HUES6 (cell line): ENCODE measurements at regions not wholly inside any gene's neighbourhood (a gene's known extent, or its start where the extent isn't known, plus 50 kb on each side); places are given as distances from the start of the nearest gene placed in this dataset.
"Not testable (repeated sequence)": the region's sequence is repeated elsewhere in the genome, so short reads cannot be mapped to it uniquely, and the experiment has no call there.

Source experiments
- H3K27ac ChIP-seq: 2 replicates; pipeline ENCODE4 v1.7.0; 2013; ENCODE audit warnings: low read depth, mild to moderate bottlenecking, low read length, inconsistent platforms
- H3K27me3 ChIP-seq: 2 replicates; pipeline ENCODE4 v1.6.1; 2013; ENCODE audit warnings: low read length; ENCODE audit not compliant: control insufficient read depth, insufficient read depth
- H3K36me3 ChIP-seq: 2 replicates; pipeline ENCODE4 v1.6.1; 2013; ENCODE audit warnings: low read length; ENCODE audit not compliant: control insufficient read depth, insufficient read depth
- H3K4me1 ChIP-seq: 2 replicates; pipeline ENCODE4 v1.6.1; 2013; ENCODE audit warnings: low read length; ENCODE audit not compliant: control insufficient read depth, insufficient read depth
- H3K4me3 ChIP-seq: 2 replicates; pipeline ENCODE4 v1.5.1; 2013; ENCODE audit warnings: low read depth, low read length
- H3K9ac ChIP-seq: one replicate; pipeline ENCODE4 v1.6.1; 2013; ENCODE audit warnings: mild to moderate bottlenecking, low read length
- H3K9me3 ChIP-seq: 2 replicates; pipeline ENCODE4 v1.6.1; 2013; ENCODE audit warnings: low read depth, low read length; ENCODE audit not compliant: control insufficient read depth, insufficient read depth

DNA sequence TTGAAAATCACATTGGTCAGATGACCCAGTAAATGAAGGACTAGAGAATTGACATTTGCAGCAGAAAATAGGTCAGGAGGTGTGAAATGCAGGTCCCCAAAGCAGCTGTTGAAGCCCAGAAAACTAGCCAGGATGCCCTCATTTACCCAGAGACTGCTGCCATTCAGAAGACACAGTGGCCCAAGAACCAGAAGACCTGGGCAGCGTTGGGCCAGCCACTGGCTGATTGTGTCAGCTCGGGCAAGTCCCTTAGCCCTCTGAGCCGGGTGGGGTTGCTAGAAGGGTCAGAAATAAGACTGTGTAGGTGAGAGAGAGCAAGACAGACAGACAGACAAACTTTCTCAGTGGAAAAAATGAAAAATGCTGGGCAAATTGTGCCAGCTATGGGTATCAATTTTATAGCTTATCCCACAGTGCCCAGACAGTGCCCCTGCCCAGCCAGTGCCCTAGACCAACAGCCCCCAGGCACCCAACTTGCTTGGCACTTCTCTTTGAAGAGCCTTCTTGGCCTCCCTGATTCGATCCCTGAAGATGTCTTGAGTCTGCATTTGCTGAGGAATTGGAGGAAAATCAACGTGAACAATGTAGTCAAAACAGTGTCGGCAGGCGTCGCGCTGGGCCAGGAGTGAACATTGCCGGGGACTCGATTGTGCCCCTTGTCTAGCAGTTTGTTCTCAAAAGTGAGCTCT lies 198.3 kb downstream of the MN1 start:
- no peak overlapping the region for H3K27ac ChIP-seq
- no peaks in the 10 kb centered on the region for H3K4me1 ChIP-seq
- H3K4me3 ChIP-seq = no peak overlapping the region
- H3K27me3 ChIP-seq = no peaks in the 10 kb centered on the region
- no peak overlapping the region for H3K9ac ChIP-seq
- H3K9me3 ChIP-seq = peaks cover 4% of the 10 kb centered on the region; the same call in 1 of the 2 replicates
- H3K36me3 ChIP-seq = no peaks in the 10 kb centered on the region

DNA sequence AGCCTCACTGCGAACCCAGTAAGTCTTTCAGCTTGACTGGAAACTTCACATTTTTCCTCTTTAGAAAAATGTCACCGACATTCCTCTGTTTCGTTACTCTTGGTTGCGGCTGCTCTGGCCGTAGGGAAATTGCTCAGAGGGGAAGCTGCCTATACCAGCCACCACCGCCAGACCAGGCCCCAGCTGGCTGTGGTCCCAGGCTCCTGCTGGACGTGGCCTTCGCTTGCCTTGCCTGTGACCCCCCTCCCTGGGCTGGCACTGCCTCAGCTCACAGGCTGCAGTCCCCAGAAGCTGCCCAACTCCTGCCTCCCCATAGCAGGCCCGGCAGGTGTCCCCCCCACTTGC lies 197.8 kb downstream of the MN1 start:
- no peaks in the 10 kb centered on the region for H3K4me1 ChIP-seq
- no peak overlapping the region for H3K9ac ChIP-seq
- peaks cover 4% of the 10 kb centered on the region; the same call in 1 of the 2 replicates for H3K9me3 ChIP-seq
- H3K4me3 ChIP-seq = no peak overlapping the region
- no peak overlapping the region for H3K27ac ChIP-seq
- H3K36me3 ChIP-seq = no peaks in the 10 kb centered on the region
- H3K27me3 ChIP-seq = no peaks in the 10 kb centered on the region

DNA sequence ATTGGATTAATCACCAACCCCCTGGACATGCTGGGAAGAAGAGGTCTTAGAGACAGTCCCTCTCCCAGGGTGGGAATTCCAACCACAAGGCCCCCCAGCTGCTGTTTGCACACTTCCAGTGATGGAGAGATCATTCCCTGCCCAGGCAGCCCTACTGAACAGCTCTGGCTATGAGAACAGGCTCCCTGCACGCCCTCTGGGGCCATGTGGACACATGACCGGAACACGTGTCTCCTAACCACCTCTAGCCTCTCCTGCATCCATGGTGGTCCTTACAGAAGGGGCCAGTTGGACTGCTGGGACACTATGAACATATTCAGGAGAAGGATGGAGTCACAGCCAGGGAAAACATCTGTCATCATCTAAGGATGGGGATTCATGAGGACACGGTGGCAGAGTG lies 196.2 kb downstream of the MN1 start:
- Histone ChIP-seq H3K4me1 (no peaks in the 10 kb centered on the region), H3K9ac (no peak overlapping the region), H3K27ac (no peak overlapping the region), H3K27me3 (no peaks in the 10 kb centered on the region), H3K4me3 (no peak overlapping the region), H3K9me3 (peaks cover 4% of the 10 kb centered on the region; the same call in 1 of the 2 replicates), H3K36me3 (no peaks in the 10 kb centered on the region)

DNA sequence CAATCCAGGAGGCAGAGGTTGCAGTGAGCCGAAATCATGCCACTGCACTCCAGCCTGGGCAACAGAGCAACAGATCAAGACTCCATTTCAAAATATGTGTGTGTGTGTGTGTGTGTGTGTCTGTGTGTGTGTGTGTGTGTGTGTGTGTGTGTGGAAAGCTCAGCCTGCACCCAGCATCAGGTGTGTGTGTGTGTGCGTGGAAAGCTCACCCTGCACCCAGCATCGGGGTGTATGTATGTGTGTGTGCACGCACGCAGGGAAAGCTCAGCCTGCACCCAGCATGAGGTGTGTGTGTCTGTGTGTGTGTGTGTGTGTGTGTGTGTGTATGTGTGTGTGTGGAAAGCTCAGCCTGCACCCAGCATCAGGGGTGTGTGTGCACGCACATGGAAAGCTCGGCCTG lies 193.8 kb downstream of the MN1 start:
- H3K9me3 ChIP-seq, H3K36me3 ChIP-seq, H3K4me1 ChIP-seq, H3K9ac ChIP-seq, H3K4me3 ChIP-seq, H3K27ac ChIP-seq, H3K27me3 ChIP-seq: not testable (repeated sequence)

DNA sequence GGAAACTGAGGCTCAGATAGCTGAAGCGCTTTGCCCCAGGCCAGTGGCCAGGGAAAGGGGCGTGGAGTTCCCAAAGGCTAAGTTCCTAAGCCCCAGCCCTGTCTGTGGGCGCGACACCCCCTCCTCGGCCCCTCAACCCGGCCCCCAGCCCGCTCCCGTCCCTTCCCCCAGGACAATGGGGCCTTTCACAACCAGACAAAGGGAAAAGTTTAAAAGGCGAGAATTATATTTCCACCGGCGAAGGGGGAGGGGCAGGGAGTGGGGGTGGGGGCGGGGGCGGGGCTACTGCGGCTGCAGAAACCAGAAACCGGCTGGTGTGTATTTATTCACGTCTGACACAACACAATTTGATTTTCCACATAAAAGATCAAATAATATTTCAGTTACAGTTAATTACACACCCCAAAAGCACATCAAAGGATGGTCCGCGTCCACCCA lies 192.1 kb downstream of the MN1 start:
- H3K27me3 ChIP-seq = peaks cover 20% of the 10 kb centered on the region
- H3K4me1 ChIP-seq = peaks cover 6% of the 10 kb centered on the region
- no peaks in the 10 kb centered on the region for H3K36me3 ChIP-seq
- H3K27ac ChIP-seq = no peak overlapping the region
- peaks cover 1% of the 10 kb centered on the region; the same call in 1 of the 2 replicates for H3K9me3 ChIP-seq
- no peak overlapping the region for H3K9ac ChIP-seq
- H3K4me3 ChIP-seq = no peak overlapping the region

DNA sequence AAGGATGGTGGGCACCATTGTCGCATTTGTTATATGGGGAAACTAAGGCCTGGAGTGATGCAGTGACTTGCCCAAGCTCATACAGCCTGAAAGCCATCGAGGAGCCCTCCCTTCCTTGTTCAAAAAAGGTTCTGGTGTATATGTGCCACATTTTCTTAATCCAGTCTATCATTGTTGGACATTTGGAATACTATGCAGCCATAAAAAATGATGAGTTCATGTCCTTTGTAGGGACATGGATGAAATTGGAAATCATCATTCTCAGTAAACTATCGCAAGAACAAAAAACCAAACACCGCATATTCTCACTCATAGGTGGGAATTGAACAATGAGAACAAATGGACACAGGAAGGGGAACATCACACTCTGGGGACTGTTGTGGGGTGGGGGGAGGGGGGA lies 191.4 kb downstream of the MN1 start:
- H3K27me3 ChIP-seq = peaks cover 27% of the 10 kb centered on the region
- H3K36me3 ChIP-seq, H3K9ac ChIP-seq: not testable (repeated sequence)

DNA sequence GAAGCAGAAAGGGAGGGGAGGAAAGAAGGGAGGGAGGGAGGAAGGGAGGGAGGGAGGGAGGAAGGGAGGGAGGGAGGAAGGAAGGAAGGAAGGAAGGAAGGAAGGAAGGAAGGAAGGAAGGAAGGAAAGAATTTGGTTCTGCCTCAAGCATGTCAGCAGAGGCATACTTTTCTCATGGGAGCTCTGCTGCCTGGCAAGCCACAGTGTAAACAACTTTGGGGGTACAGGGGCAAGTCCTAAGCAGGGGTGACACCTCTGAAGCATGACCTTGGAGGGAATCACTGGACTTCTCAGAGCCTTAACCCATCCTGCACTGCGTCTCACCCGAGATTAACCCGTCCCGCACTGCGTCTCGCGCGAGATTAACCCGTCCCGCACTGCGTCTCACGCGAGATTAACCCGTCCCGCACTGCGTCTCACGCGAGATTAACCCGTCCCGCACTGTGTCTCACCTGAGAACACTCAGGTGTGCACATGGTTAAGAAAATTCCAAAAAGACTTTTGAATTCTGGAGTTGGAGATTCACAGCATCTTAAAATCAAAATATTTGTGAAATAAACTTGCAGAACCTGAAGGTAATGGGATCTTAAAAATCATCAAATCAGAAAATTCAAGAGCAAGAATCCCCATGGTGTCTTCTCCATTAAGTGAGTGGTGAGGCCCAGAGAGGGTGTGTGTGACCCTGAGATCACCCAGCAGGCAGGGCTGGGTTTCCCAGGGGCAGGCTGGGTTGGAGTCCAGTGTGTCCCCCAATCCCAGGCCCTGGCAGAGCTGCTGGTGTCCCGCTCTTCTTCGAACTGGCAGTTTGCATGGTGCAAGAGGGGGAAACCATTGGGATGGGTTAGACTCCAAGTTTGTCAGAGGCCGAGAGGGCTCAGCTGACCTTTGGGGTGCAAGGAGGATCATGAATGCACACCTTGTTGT lies 190.4 kb downstream of the MN1 start:
- peaks cover 6% of the 10 kb centered on the region for H3K4me1 ChIP-seq
- H3K4me3 ChIP-seq = no peak overlapping the region
- no peak overlapping the region for H3K9ac ChIP-seq
- H3K9me3 ChIP-seq = no peaks in the 10 kb centered on the region
- peaks cover 34% of the 10 kb centered on the region for H3K27me3 ChIP-seq
- no peak overlapping the region for H3K27ac ChIP-seq
- no peaks in the 10 kb centered on the region for H3K36me3 ChIP-seq

More for the DNA sequence above, 191.4 kb downstream of the MN1 start:
- not testable (repeated sequence) for H3K9me3 ChIP-seq, H3K4me3 ChIP-seq, H3K4me1 ChIP-seq, H3K27ac ChIP-seq

DNA sequence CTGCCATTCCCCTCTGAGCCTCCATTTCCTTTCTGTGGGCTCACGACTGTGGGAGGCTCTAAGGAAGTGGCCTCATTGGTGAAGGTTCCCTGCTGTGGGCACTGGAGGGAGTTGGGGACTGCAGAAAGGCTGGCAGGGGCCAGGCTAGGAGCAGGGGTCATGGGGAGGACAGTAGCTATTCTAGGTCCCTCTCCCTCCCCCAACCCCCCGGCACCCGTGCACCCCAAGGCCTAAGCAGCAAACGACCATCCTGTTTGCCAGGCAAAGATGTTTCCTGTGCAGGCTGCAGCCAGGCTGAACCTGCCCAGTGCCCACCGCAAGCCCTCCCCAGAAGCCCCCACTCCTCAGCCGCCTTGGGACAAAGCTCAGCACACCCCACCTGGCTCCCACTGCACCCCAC lies 189.4 kb downstream of the MN1 start:
- peaks cover 7% of the 10 kb centered on the region for H3K4me1 ChIP-seq
- H3K9ac ChIP-seq = no peak overlapping the region
- no peak overlapping the region for H3K27ac ChIP-seq
- H3K4me3 ChIP-seq = no peak overlapping the region
- H3K9me3 ChIP-seq = no peaks in the 10 kb centered on the region
- H3K36me3 ChIP-seq = no peaks in the 10 kb centered on the region
- H3K27me3 ChIP-seq = peaks cover 34% of the 10 kb centered on the region

DNA sequence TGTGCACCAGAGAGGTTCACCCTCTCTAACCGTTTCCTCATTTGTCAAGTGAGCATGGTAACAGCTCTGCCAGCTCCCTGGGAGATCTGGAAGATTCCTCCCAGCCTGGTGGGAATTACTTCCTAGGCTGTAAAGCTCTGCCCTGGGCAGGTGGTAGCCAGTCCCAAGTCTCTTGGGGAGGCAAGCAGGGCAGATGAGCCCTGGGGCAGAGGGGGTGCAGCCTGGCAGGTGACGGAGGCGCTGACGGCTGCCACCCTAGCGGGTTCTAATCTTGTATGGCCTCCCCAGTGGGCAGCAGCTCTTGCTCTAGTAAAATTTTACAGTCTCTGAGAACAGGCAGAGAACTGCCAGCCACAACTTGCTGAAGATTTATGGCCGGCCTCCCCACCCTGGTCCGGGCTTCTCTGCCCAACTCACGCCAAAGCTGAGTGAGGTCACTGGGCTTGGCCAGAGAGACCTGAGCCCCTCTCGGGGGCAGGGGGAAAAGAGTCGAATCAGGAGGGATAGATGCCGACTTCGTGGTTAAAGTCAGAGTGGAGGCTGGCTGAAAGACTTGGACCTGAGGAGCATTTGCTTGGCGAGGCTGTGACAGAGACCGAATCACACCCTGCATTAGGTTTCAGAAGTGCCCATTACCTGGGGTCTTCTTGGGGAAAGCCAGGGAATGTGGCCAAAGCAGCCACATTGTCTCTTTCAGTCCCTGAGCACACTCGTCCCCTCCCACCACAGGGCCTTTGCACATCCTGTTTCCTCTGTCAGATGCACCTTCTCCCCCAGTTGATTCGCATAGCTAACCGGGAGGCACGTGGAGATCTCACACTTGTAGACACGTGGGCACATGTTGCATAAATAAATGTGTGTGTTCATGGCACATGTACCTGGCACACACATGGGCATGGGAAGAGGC lies 188.2 kb downstream of the MN1 start:
- no peak overlapping the region for H3K9ac ChIP-seq
- H3K36me3 ChIP-seq = no peaks in the 10 kb centered on the region
- H3K4me3 ChIP-seq = no peak overlapping the region
- H3K9me3 ChIP-seq = no peaks in the 10 kb centered on the region
- peaks cover 13% of the 10 kb centered on the region for H3K4me1 ChIP-seq
- H3K27me3 ChIP-seq = peaks cover 34% of the 10 kb centered on the region
- H3K27ac ChIP-seq = no peak overlapping the region

DNA sequence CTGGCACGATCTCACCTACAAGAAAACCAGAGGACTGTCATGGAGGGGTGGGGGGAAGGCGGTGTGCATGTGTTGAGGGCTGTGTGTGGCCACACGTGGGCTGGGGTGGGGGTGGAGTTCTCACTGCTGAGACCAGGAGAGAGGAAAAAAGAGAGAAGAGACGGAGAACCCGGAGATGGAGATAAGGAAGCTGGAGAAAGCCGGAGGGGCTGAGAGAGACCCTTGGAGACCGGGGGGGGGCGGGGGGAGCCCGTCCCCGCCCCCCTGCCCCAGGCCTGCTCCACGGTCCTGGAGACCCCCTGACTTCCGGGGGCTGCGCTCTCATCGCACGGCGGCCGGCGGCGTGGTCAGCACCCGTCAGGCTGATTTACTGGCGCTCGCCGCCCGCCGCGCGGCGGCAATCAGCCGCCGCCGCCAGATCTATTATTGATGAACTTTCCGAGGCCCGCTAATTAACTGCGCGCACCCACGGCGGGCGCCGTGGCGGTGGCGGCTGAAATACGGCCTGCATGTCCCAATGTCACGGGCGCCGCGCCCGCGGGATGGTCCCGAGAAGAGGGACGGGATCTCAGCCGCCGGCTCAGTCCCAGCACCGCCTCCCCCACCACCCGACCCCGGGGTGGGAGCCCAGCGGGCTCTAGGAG lies 187.4 kb downstream of the MN1 start:
- Histone ChIP-seq H3K36me3 (no peaks in the 10 kb centered on the region), H3K9ac (no peak overlapping the region), H3K9me3 (no peaks in the 10 kb centered on the region), H3K27ac (no peak overlapping the region), H3K4me1 (peaks cover 13% of the 10 kb centered on the region), H3K27me3 (peaks cover 34% of the 10 kb centered on the region), H3K4me3 (peak overlapping the region; percentile 23; the same call in 1 of the 2 replicates)
